HepG2 (cell line): ENCODE measurements at regions not wholly inside any gene's neighbourhood (a gene's known extent, or its start where the extent isn't known, plus 50 kb on each side); places are given as distances from the start of the nearest gene placed in this dataset.
A peak's percentile ranks its signal among the peaks of the same experiment; 100 is the strongest.

Experiments used
- ATAC-seq: fragments of 200-7000 bp; cut with Tn5 transposase; 3 replicates; pipeline ENCODE4 v1.9.1; 2020; ENCODE audit warnings: mild to moderate bottlenecking, moderate library complexity
- BruUV-seq: library from RNA; stranded (reverse); fragments of 400-500 nt; replicated peaks from 2 replicates; lab custom pipeline; 2021; lab: Mats Ljungman, UMichigan
- CTCF ChIA-PET: fragments of 300-600 bp; formaldehyde crosslinking; extraction: SDS; loops from one replicate; lab custom pipeline; 2021; ENCODE audit warnings: low total read pairs, inconsistent platforms, low intra/inter-chr PET ratio; lab: Yijun Ruan, JAX
- POLR2A ChIA-PET: fragments of 350-600 bp; sonication (Branson Sonifier 250); formaldehyde crosslinking; loops from one replicate; lab custom pipeline; 2020; ENCODE audit warnings: antibody characterized with exemption, inconsistent platforms; lab: Yijun Ruan, JAX
- DNase-seq: peaks from one replicate; pipeline ENCODE4 v3.0.0-alpha.2; 2015; ENCODE audit warnings: low spot score
- FAIRE-seq: peaks from 3 replicates; lab custom pipeline; 2011; peaks lifted over from hg19 to GRCh38; lab: Jason Lieb, UNC
- H2AFZ ChIP-seq: one replicate; pipeline ENCODE4 v1.6.1; 2011; ENCODE audit warnings: low read length, inconsistent platforms
- H3K27ac ChIP-seq: fragments of 300-600 bp; 3 replicates; pipeline ENCODE4 v1.8.0; 2011; ENCODE audit warnings: mixed run types, mild to moderate bottlenecking, mixed read lengths, low read length, inconsistent platforms; ENCODE audit not compliant: insufficient read depth; ENCODE audit errors: extremely low read length
- H3K27me3 ChIP-seq, 2 experiments: fragments of 200-600 bp in 1 of 2; 2 replicates in 1 of 2; 3 replicates in 1 of 2; pipeline versions ENCODE4 v1.6.0 to v1.8.0; 2011; ENCODE audit warnings: low read length in 2 of 2, mild to moderate bottlenecking in 2 of 2, moderate library complexity in 2 of 2, inconsistent platforms in 1 of 2; ENCODE audit not compliant: insufficient read depth in 2 of 2, control insufficient read depth in 1 of 2
- H3K36me3 ChIP-seq, 2 experiments: fragments of 200-600 bp in 1 of 2; replicated peaks in 1 of 2; 2 replicates in 1 of 2; 3 replicates in 1 of 2; pipeline versions ENCODE4 v1.5.1 to v1.8.0; 2011; ENCODE audit warnings: low read length in 2 of 2, inconsistent platforms in 1 of 2; ENCODE audit not compliant: insufficient read depth in 2 of 2, control insufficient read depth in 1 of 2
- H3K4me1 ChIP-seq: 2 replicates; pipeline ENCODE4 v1.5.1; 2012; ENCODE audit warnings: low read length, inconsistent platforms; ENCODE audit not compliant: insufficient read depth
- H3K4me2 ChIP-seq: 2 replicates; pipeline ENCODE4 v1.6.0; 2011; ENCODE audit warnings: low read depth, low read length, inconsistent platforms
- H3K4me3 ChIP-seq, 3 experiments: fragments of 200-600 bp in 1 of 3; sonication (generic), shearing (Covaris generic) in 1 of 3; replicated peaks in 1 of 3; 2 replicates each; pipeline ENCODE4 v1.5.1; 2011 to 2016; ENCODE audit warnings: low read length in 3 of 3, inconsistent platforms in 2 of 3, low read depth in 2 of 3, mild to moderate bottlenecking in 2 of 3, control low read depth in 1 of 3, mixed read lengths in 1 of 3; ENCODE audit not compliant: insufficient read depth in 1 of 3
- H3K79me2 ChIP-seq: one replicate; pipeline ENCODE4 v1.6.1; 2011; ENCODE audit warnings: low read length, inconsistent platforms; ENCODE audit not compliant: insufficient read depth
- H3K9ac ChIP-seq: 2 replicates; pipeline ENCODE4 v1.6.0; 2011; ENCODE audit warnings: mild to moderate bottlenecking, low read depth, low read length, inconsistent platforms; ENCODE audit not compliant: insufficient read depth
- H3K9me3 ChIP-seq: 2 replicates; pipeline ENCODE4 v1.5.1; 2012; ENCODE audit warnings: mild to moderate bottlenecking, low read length
- H4K20me1 ChIP-seq: 2 replicates; pipeline ENCODE4 v1.6.0; 2011; ENCODE audit warnings: inconsistent platforms, mild to moderate bottlenecking, low read length, moderate library complexity; ENCODE audit not compliant: insufficient read depth
- HNRNPK ChIP-seq: fragments of 200-400 bp; formaldehyde crosslinking; IDR thresholded peaks from 2 replicates; pipeline ENCODE4 v1.6.1; 2018; ENCODE audit warnings: low read length, low read depth, moderate library complexity, mild to moderate bottlenecking; ENCODE audit not compliant: poor library complexity, severe bottlenecking
- PCBP1 ChIP-seq: fragments of 200-400 bp; formaldehyde crosslinking; IDR thresholded peaks from 2 replicates; pipeline ENCODE4 v1.6.1; 2017; ENCODE audit warnings: mild to moderate bottlenecking, low read depth, low read length, borderline replicate concordance
- RCOR2 ChIP-seq: IDR thresholded peaks from 2 replicates; pipeline ENCODE4 v1.6.1; 2016; ENCODE audit warnings: missing biosample characterization, missing genetic modification reagents
- TAF1 ChIP-seq: sonication (generic); formaldehyde crosslinking; IDR thresholded peaks from 2 replicates; pipeline ENCODE4 v1.4.0; 2020; ENCODE audit warnings: missing genetic modification reagents
- ZNF180 ChIP-seq: sonication (generic); formaldehyde crosslinking; IDR thresholded peaks from 2 replicates; pipeline ENCODE4 v1.4.0; 2020; ENCODE audit warnings: low read depth, missing genetic modification reagents, borderline replicate concordance
- ZNF407 ChIP-seq: sonication (generic); formaldehyde crosslinking; IDR thresholded peaks from one replicate; pipeline ENCODE4 v1.5.1; 2020; ENCODE audit warnings: mild to moderate bottlenecking, missing genetic modification reagents; ENCODE audit errors: not compliant biosample characterization
- ZNF605 ChIP-seq: sonication (generic); formaldehyde crosslinking; IDR thresholded peaks from 2 replicates; pipeline ENCODE4 v1.8.0; 2022; ENCODE audit warnings: mild to moderate bottlenecking, missing genetic modification reagents
- ZNF816 ChIP-seq: sonication (generic); formaldehyde crosslinking; IDR thresholded peaks from 2 replicates; pipeline ENCODE4 v1.8.0; 2022; ENCODE audit warnings: missing genetic modification reagents, mild to moderate bottlenecking, borderline replicate concordance
- ZNF841 ChIP-seq: sonication (generic); formaldehyde crosslinking; IDR thresholded peaks from 2 replicates; pipeline ENCODE4 v1.8.1; 2023; ENCODE audit warnings: missing genetic modification reagents, borderline replicate concordance
- WGBS: methylation state at CpG from one replicate; pipeline ENCODE4 v1.1.6; 2017; ENCODE audit warnings: low lambda C conversion rate; 5-methylcytosine and 5-hydroxymethylcytosine counted together
- in situ Hi-C: cut with HindIII; loops from 2 replicates; pipeline ENCODE4 v1.10.0; 2017; ENCODE audit warnings: low pct_unique_long_range_greater_than_20kb; ENCODE audit not compliant: extremely low pct_ligation_motif_present
- intact Hi-C: fragments of 100-400 bp; cut with micrococcal nuclease; formaldehyde crosslinking; loops from one replicate; pipeline ENCODE4 v1.10.0; 2022; ENCODE audit not compliant: unreplicated experiment

GRCh38 chr1:39146681-39147080 is 57.8 kb upstream of the MACF1 start:
- H3K9me3 ChIP-seq: no peaks in the 10 kb centered on the region
- BruUV-seq: no TSS peak
- no peaks in the 10 kb centered on the region for H3K79me2 ChIP-seq
- H3K9ac ChIP-seq: no peak overlapping the region
- CTCF ChIA-PET: no interaction called here
- H3K27ac ChIP-seq: no peak overlapping the region
- H3K36me3 ChIP-seq: no peaks in the 10 kb centered on the region
- no peaks in the 10 kb centered on the region for H4K20me1 ChIP-seq
- H3K4me2 ChIP-seq: no peak overlapping the region
- peaks cover 15% of the 10 kb centered on the region for H3K4me1 ChIP-seq
- intact Hi-C loops: no loop called here
- POLR2A ChIA-PET: no interaction called here
- ATAC-seq (no peak), FAIRE-seq (no peak), DNase-seq (no peak)
- TF ChIP-seq HNRNPK (peak; percentile 91), PCBP1 (0 out of 2 replicates have a peak, but pooled peaks have one; percentile 22), ZNF816 (CRISPR knock-in tag) (no peak)
- no peak overlapping the region for H3K4me3 ChIP-seq
- no peak overlapping the region for H2AFZ ChIP-seq
- no peaks in the 10 kb centered on the region; a peak in 1 of 5 replicates for H3K27me3 ChIP-seq
- in situ Hi-C loops: no loop called here

- no peaks in the 10 kb centered on the region for H3K79me2 ChIP-seq
- no peaks in the 10 kb centered on the region for H4K20me1 ChIP-seq
- H3K4me1 ChIP-seq: peaks cover 11% of the 10 kb centered on the region
- FAIRE-seq (no peak), DNase-seq (no peak), ATAC-seq (no peak)
- in situ Hi-C loops (no loop called here), intact Hi-C loops (no loop called here)
- no peaks in the 10 kb centered on the region for H3K9me3 ChIP-seq
- no peaks in the 10 kb centered on the region; a peak in 1 of 5 replicates for H3K27me3 ChIP-seq
- no peaks in the 10 kb centered on the region for H3K36me3 ChIP-seq
- WGBS: 95% methylated on average over 3 of the region's 3 CpGs
- H2AFZ ChIP-seq: no peak overlapping the region
- CTCF ChIA-PET: no interaction called here
- POLR2A ChIA-PET: no interaction called here
- BruUV-seq: no TSS peak
- H3K4me3 ChIP-seq: no peak overlapping the region
- H3K4me2 ChIP-seq: no peak overlapping the region
- no peak overlapping the region for H3K9ac ChIP-seq
- no peak overlapping the region for H3K27ac ChIP-seq
- TF ChIP-seq TAF1 (CRISPR knock-in tag) (no peak), ZNF841 (CRISPR knock-in tag) (no peak), ZNF180 (CRISPR knock-in tag) (no peak), ZNF407 (no peak), ZNF605 (CRISPR knock-in tag) (no peak), RCOR2 (CRISPR knock-in tag) (no peak)
Measured at GRCh38 chr1:39147099-39148025, 57.1 kb upstream of the MACF1 start.
